GM20000 (cell line): ENCODE measurements at regions not wholly inside any gene's neighbourhood (a gene's known extent, or its start where the extent isn't known, plus 50 kb on each side); places are given as distances from the start of the nearest gene placed in this dataset.
"Not testable (repeated sequence)": the region's sequence is repeated elsewhere in the genome, so short reads cannot be mapped to it uniquely, and the experiment has no call there.

Experiments used
- DNase-seq: peaks from one replicate; pipeline ENCODE4 v3.0.0; 2012; ENCODE audit warnings: low spot score
- TF ChIP-seq, protein P1 (sequence below): IDR thresholded peaks from 2 replicates; pipeline ENCODE4 v1.5.1; 2012; ENCODE audit warnings: mild to moderate bottlenecking, control low read depth; ENCODE audit errors: extremely low read depth, missing control alignments

DNA sequence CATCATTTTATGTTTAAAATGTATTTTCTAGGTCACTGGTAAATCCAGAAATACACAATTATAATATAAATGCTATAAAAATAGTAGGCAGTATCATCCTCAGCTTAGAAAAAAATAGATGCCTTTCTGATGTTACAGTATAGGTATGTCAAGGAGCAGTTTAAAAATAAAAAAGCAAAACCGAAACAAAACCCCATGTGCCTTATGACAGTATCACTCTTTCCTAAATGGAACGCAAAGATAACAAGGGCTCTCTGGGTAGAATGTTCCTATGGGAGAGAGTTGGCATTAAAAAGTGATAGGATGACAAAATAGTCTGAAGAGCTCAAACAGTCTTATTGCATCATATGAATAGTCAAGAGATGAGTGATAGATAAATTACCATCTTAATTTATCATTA, 172.1 kb downstream of the DSC3 start:
- TF ChIP-seq, protein P1, sequence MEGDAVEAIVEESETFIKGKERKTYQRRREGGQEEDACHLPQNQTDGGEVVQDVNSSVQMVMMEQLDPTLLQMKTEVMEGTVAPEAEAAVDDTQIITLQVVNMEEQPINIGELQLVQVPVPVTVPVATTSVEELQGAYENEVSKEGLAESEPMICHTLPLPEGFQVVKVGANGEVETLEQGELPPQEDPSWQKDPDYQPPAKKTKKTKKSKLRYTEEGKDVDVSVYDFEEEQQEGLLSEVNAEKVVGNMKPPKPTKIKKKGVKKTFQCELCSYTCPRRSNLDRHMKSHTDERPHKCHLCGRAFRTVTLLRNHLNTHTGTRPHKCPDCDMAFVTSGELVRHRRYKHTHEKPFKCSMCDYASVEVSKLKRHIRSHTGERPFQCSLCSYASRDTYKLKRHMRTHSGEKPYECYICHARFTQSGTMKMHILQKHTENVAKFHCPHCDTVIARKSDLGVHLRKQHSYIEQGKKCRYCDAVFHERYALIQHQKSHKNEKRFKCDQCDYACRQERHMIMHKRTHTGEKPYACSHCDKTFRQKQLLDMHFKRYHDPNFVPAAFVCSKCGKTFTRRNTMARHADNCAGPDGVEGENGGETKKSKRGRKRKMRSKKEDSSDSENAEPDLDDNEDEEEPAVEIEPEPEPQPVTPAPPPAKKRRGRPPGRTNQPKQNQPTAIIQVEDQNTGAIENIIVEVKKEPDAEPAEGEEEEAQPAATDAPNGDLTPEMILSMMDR, result no peak
- no peak for DNase-seq

DNA sequence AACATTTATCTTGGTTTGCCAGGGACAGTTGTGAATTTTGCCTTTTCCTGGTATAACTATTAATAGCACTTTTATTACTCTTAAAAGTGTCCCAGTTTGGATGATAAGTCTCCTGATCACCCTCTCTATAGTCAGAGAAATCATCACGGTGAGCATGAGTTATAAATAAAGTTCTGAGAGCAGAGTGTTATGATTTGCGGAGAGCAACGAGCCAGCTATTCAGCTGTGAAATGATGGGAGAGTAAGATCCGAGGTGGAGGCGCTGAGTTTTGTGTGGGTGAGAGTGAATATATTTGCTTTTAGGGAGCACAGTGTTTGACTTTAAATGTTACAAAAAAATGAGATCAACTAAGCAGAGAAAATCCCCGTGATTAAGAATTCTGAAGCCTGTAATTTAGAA, 179.6 kb downstream of the DSC3 start:
- no peak for DNase-seq
- TF ChIP-seq, protein P1, result no peak

- TF ChIP-seq, protein P1, result no peak
- no peak for DNase-seq
Measured at GRCh38 chr18:30860741-30861140, 181.8 kb downstream of the DSC3 start.

DNA sequence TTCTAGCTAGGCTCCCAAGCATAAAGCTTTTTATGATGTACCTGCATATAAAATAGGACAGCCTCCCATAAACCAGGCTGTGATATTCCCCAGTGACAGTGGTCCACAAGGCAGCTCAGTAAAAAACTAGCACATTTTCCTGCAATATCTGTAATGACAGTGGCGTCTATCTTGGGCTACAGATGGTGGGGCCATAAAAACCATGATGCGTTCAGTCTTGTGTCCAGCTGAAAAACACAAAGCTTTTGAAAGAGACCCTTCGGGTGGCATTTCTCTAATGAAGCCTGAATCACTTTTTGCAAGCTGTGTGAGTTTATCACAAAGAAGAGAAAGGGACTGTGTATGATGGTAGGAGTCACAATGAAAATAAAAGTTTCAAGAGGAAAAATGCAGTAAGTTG, 183.5 kb downstream of the DSC3 start:
- DNase-seq, result no peak
- TF ChIP-seq, protein P1, result no peak

DNA sequence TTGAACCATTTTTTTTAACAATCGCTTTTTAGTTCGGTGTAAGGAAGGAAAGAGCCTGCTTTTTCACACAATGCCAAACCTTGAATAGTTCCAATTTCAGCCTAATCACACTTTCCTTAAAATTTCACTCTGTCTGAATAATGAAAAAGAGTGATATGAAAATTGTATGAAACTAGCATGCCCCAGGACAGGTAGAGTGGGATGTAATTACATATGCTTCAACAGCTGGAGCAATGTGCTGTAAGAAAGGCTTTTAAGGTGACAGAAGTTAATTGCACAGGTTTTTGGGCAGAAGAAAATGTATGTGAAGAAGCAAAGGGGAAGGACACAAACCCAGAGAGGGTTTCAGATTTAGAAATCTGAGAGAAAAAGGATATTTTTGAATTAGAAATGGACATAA, 184.0 kb downstream of the DSC3 start:
- TF ChIP-seq, protein P1, result no peak

GRCh38 chr18:30855762-30856161, 186.8 kb downstream of the DSC3 start:
- no peak for DNase-seq
- TF ChIP-seq, protein P1, result no peak

More for the DNA sequence above, 184.0 kb downstream of the DSC3 start:
- no peak for DNase-seq

GRCh38 chr18:30852980-30853379, 189.6 kb downstream of the DSC3 start:
- TF ChIP-seq, protein P1, result no peak
- DNase-seq, result no peak

GRCh38 chr18:30852541-30852940, 190.0 kb downstream of the DSC3 start:
- TF ChIP-seq, protein P1, result no peak
- no peak for DNase-seq

DNA sequence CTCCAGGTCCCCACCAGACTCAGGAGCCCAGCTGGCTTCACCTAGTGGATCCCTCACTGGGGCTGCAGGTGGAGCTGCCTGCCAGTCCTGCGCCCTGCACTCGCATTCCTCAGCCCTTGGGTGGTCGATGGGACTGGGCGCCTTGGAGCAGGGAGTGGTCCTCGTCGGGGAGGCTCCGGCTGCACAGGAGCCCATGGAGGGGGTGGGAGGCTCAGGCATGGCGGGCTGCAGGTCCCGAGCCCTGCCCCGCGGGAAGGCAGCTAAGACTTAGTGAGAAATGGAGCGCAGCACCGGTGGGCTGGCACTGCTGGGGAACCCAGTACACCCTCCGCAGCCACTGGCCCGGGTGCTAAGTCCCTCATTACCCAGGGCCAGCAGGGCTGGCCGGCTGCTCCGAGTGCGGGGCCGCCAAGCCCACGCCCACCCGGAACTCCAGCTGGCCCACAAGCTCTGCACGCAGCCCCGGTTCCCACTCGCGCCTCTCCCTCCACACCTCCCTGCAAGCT, 203.4 kb downstream of the DSC3 start:
- DNase-seq, result not testable (repeated sequence)
